Right atrium auricular region (tissue), 2 donors: ENCODE measurements at regions not wholly inside any gene's neighbourhood (a gene's known extent, or its start where the extent isn't known, plus 50 kb on each side); places are given as distances from the start of the nearest gene placed in this dataset.

Experiments used
- DNase-seq: peaks from one replicate; pipeline ENCODE4 v3.0.0-alpha.2; 2019; ENCODE audit warnings: low spot score
- H3K27ac ChIP-seq, 2 donors: fragments of 200-600 bp; sonication (generic); 1 replicate in 1 of 2; 2 replicates in 1 of 2; pipeline ENCODE4 v1.5.1; 2016 to 2019
- H3K27me3 ChIP-seq, 2 donors: fragments of 200-600 bp; sonication (generic); one replicate each; pipeline versions ENCODE4 v1.5.1 to v1.6.0; 2017 to 2019
- H3K36me3 ChIP-seq: fragments of 200-600 bp; sonication (generic); one replicate; pipeline ENCODE4 v1.5.1; 2016
- H3K4me1 ChIP-seq, 2 donors: fragments of 200-600 bp; sonication (generic); one replicate each; pipeline versions ENCODE4 v1.5.1 to v1.6.0; 2017 to 2019
- H3K4me3 ChIP-seq, 2 donors: fragments of 200-600 bp; sonication (generic); 1 replicate in 1 of 2; 2 replicates in 1 of 2; pipeline ENCODE4 v1.5.1; 2017 to 2019; ENCODE audit warnings: mild to moderate bottlenecking in 1 of 2, moderate library complexity in 1 of 2
- H3K9me3 ChIP-seq, 2 donors: fragments of 200-600 bp; sonication (generic); one replicate each; pipeline ENCODE4 v1.5.1; 2019
- CTCF ChIP-seq, 2 donors: fragments of 200-600 bp; sonication (generic); IDR thresholded peaks; one replicate each; pipeline ENCODE4 v1.5.1; 2019; ENCODE audit warnings: antibody characterized with exemption in 2 of 2

- DNase-seq: no peak
- Histone ChIP-seq H3K9me3 (no peaks in the 10 kb centered on the region), H3K27ac (no peak overlapping the region), H3K36me3 (no peaks in the 10 kb centered on the region), H3K4me1 (no peaks in the 10 kb centered on the region), H3K4me3 (no peak overlapping the region), H3K27me3 (no peaks in the 10 kb centered on the region)
- TF ChIP-seq CTCF (IDR thresholded peaks at IDR 0.05): no peak
Observed at GRCh38 chr13:44792096-44792495, 197.2 kb downstream of the NUFIP1 start.

GRCh38 chr13:44790289-44790688, 199.0 kb downstream of the NUFIP1 start:
- Histone ChIP-seq H3K36me3 (no peaks in the 10 kb centered on the region), H3K27me3 (no peaks in the 10 kb centered on the region), H3K27ac (no peak overlapping the region), H3K4me3 (no peak overlapping the region), H3K9me3 (no peaks in the 10 kb centered on the region), H3K4me1 (no peaks in the 10 kb centered on the region)
- no peak for DNase-seq
- no peak for TF ChIP-seq CTCF (IDR thresholded peaks at IDR 0.05)

- Histone ChIP-seq H3K27me3 (no peaks in the 10 kb centered on the region), H3K4me3 (no peak overlapping the region), H3K27ac (no peak overlapping the region), H3K9me3 (no peaks in the 10 kb centered on the region), H3K4me1 (no peaks in the 10 kb centered on the region), H3K36me3 (no peaks in the 10 kb centered on the region)
- DNase-seq: no peak
- TF ChIP-seq CTCF (IDR thresholded peaks at IDR 0.05): no peak
Observed at GRCh38 chr13:44787617-44788016, 201.7 kb downstream of the NUFIP1 start.

- DNase-seq: no peak
Observed at GRCh38 chr13:44786756-44787155, 202.5 kb downstream of the NUFIP1 start.

GRCh38 chr13:44785401-44785800, 203.9 kb downstream of the NUFIP1 start:
- Histone ChIP-seq H3K27me3 (no peaks in the 10 kb centered on the region), H3K36me3 (no peaks in the 10 kb centered on the region), H3K9me3 (no peaks in the 10 kb centered on the region), H3K4me3 (no peak overlapping the region), H3K4me1 (no peaks in the 10 kb centered on the region), H3K27ac (no peak overlapping the region)
- no peak for DNase-seq
- TF ChIP-seq CTCF (IDR thresholded peaks at IDR 0.05): no peak

More at GRCh38 chr13:44786756-44787155, 202.5 kb downstream of the NUFIP1 start:
- no peak overlapping the region for H3K4me3 ChIP-seq
- H3K36me3 ChIP-seq: no peaks in the 10 kb centered on the region
- no peak for TF ChIP-seq CTCF (IDR thresholded peaks at IDR 0.05)
- H3K27ac ChIP-seq: no peak overlapping the region
- no peaks in the 10 kb centered on the region for H3K9me3 ChIP-seq
- no peaks in the 10 kb centered on the region for H3K27me3 ChIP-seq
- H3K4me1 ChIP-seq: no peaks in the 10 kb centered on the region

- H3K27ac ChIP-seq: no peak overlapping the region
- no peak for DNase-seq
Observed at GRCh38 chr13:44784708-44785080, 204.6 kb downstream of the NUFIP1 start.

More at GRCh38 chr13:44784708-44785080, 204.6 kb downstream of the NUFIP1 start:
- Histone ChIP-seq H3K27me3 (no peaks in the 10 kb centered on the region), H3K9me3 (no peaks in the 10 kb centered on the region), H3K4me1 (no peaks in the 10 kb centered on the region), H3K4me3 (no peak overlapping the region), H3K36me3 (no peaks in the 10 kb centered on the region)
- no peak for TF ChIP-seq CTCF (IDR thresholded peaks at IDR 0.05)
